ENCODE measurements at regions not wholly inside any gene's neighbourhood (a gene's known extent, or its start where the extent isn't known, plus 50 kb on each side); places are given as distances from the start of the nearest gene placed in this dataset.

DNA sequence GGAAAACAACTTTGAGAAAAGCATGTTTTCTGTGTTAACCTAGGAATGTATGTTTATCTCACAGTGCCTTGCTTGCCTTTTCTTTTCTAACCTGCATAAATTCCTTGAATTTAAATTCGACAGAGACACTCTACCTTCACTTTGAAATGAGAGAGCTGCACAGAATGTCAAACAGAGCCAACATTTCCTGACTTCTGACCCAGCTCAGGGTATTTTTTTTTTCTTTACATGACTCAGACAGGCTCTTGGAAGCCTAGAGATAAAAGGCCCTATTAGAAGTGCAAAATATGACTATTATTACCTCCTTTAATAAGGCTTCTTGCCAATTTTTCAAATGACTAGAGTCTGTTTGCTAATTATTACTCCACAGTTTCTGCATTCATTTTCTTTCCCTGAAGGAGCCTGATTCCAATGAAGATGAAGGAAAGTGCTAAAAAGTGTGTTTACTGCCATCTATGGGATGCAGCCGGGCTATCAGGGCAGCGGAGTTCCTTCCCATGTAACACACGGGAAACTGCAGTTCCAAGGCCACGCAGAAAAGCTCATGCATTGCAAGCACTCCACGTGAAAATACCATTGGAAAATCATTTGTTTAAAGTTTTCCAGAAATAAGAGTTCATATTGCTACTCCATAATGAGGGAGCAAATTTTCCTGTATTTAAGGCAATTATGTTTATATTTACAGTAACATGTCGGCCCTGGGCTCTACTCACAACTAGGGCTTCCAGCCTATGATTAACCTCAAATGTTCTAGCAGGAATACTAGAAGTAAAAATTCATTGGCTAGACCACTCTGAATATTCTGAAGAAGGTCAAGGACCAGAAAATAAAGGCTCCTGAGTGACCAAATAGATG lies 485.6 kb downstream of the ZSWIM6 start:
- Histone ChIP-seq H3K27me3 (no peaks in the 10 kb centered on the region), H3K4me1 (peaks cover 21% of the 10 kb centered on the region), H3K27ac (no peak overlapping the region), H3K9me3 (no peaks in the 10 kb centered on the region), H3K4me3 (no peak overlapping the region), H3K36me3 (replicated peaks in 1 of 2; ENCODE audit: insufficient read depth in 1 of 2, low read depth in 2 of 2) (no peaks in the 10 kb centered on the region)
- ATAC-seq: peak; percentile 88
- WGBS, 2 donors: 11% methylated on average over 7 of the region's 7 CpGs
- TF ChIP-seq POLR2A (IDR thresholded peaks at IDR 0.05): no peak
- TF ChIP-seq, protein P1, sequence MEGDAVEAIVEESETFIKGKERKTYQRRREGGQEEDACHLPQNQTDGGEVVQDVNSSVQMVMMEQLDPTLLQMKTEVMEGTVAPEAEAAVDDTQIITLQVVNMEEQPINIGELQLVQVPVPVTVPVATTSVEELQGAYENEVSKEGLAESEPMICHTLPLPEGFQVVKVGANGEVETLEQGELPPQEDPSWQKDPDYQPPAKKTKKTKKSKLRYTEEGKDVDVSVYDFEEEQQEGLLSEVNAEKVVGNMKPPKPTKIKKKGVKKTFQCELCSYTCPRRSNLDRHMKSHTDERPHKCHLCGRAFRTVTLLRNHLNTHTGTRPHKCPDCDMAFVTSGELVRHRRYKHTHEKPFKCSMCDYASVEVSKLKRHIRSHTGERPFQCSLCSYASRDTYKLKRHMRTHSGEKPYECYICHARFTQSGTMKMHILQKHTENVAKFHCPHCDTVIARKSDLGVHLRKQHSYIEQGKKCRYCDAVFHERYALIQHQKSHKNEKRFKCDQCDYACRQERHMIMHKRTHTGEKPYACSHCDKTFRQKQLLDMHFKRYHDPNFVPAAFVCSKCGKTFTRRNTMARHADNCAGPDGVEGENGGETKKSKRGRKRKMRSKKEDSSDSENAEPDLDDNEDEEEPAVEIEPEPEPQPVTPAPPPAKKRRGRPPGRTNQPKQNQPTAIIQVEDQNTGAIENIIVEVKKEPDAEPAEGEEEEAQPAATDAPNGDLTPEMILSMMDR (IDR thresholded peaks at IDR 0.05): peak; percentile 19 to 69 (median 64)
- intact Hi-C loops (cut with DNase I): no loop called here
- DNase-seq: peak; percentile 56 to 71 (median 66)

- no peak overlapping the region for H3K4me3 ChIP-seq
- no peaks in the 10 kb centered on the region for H3K9me3 ChIP-seq
- no peaks in the 10 kb centered on the region for H3K27me3 ChIP-seq
- no peaks in the 10 kb centered on the region for H3K36me3 ChIP-seq (replicated peaks in 1 of 2; ENCODE audit: insufficient read depth in 1 of 2, low read depth in 2 of 2)
- peaks cover 11% of the 10 kb centered on the region for H3K4me1 ChIP-seq
- DNase-seq (no peak), ATAC-seq (no peak)
- no peak overlapping the region for H3K27ac ChIP-seq
- TF ChIP-seq POLR2A (IDR thresholded peaks at IDR 0.05): no peak
- TF ChIP-seq, protein P1 (IDR thresholded peaks at IDR 0.05): no peak
- intact Hi-C loops (cut with DNase I): no loop called here
- 83 to 94% methylated on average over 4 of the region's 4 CpGs for WGBS, 2 donors
Observed at GRCh38 chr5:61820836-61821235, 485.2 kb upstream of the KIF2A start.

GRCh38 chr5:61821561-61821960 lies 484.4 kb upstream of the KIF2A start:
- Histone ChIP-seq H3K36me3 (replicated peaks in 1 of 2; ENCODE audit: insufficient read depth in 1 of 2, low read depth in 2 of 2) (no peaks in the 10 kb centered on the region), H3K9me3 (no peaks in the 10 kb centered on the region), H3K4me3 (no peak overlapping the region), H3K27me3 (no peaks in the 10 kb centered on the region), H3K27ac (no peak overlapping the region), H3K4me1 (peaks cover 11% of the 10 kb centered on the region)
- 90 to 95% methylated on average over 2 of the region's 2 CpGs for WGBS, 2 donors
- intact Hi-C loops (cut with DNase I): no loop called here
- ATAC-seq (no peak), DNase-seq (no peak)
- no peak for TF ChIP-seq POLR2A (IDR thresholded peaks at IDR 0.05)
- TF ChIP-seq, protein P1 (IDR thresholded peaks at IDR 0.05): no peak

- Histone ChIP-seq H3K4me3 (no peak overlapping the region), H3K4me1 (peaks cover 6% of the 10 kb centered on the region), H3K9me3 (no peaks in the 10 kb centered on the region), H3K36me3 (replicated peaks in 1 of 2; ENCODE audit: insufficient read depth in 1 of 2, low read depth in 2 of 2) (no peaks in the 10 kb centered on the region), H3K27ac (no peak overlapping the region), H3K27me3 (no peaks in the 10 kb centered on the region)
- intact Hi-C loops (cut with DNase I): no loop called here
- DNase-seq (no peak), ATAC-seq (no peak)
- TF ChIP-seq, protein P1 (IDR thresholded peaks at IDR 0.05): no peak
- TF ChIP-seq POLR2A (IDR thresholded peaks at IDR 0.05): no peak
- 93 to 96% methylated on average over 5 of the region's 5 CpGs for WGBS, 2 donors
Observed at GRCh38 chr5:61822584-61822983, 483.4 kb upstream of the KIF2A start.

GRCh38 chr5:61823065-61823464 lies 482.9 kb upstream of the KIF2A start:
- H3K27me3 ChIP-seq: no peaks in the 10 kb centered on the region
- H3K4me3 ChIP-seq: no peak overlapping the region
- TF ChIP-seq, protein P1 (IDR thresholded peaks at IDR 0.05): no peak
- no peak for TF ChIP-seq POLR2A (IDR thresholded peaks at IDR 0.05)
- DNase-seq (no peak), ATAC-seq (no peak)
- no peaks in the 10 kb centered on the region for H3K36me3 ChIP-seq (replicated peaks in 1 of 2; ENCODE audit: insufficient read depth in 1 of 2, low read depth in 2 of 2)
- H3K9me3 ChIP-seq: no peaks in the 10 kb centered on the region
- 84 to 86% methylated on average over 10 of the region's 10 CpGs for WGBS, 2 donors
- intact Hi-C loops (cut with DNase I): no loop called here
- no peak overlapping the region for H3K27ac ChIP-seq
- peaks cover 1% of the 10 kb centered on the region for H3K4me1 ChIP-seq

All from body of pancreas (tissue), 4 donors.